MM.1S (cell line): ENCODE measurements at regions not wholly inside any gene's neighbourhood (a gene's known extent, or its start where the extent isn't known, plus 50 kb on each side); places are given as distances from the start of the nearest gene placed in this dataset.

Experiments
- DNase-seq: peaks from one replicate; pipeline ENCODE4 v3.0.0-alpha.2; 2015
- H2AFZ ChIP-seq: fragments of 300-600 bp; sonication (generic); 2 replicates; pipeline ENCODE4 v1.6.0; 2016; ENCODE audit warnings: antibody characterized with exemption, low read length
- H3F3A ChIP-seq: fragments of 300-600 bp; sonication (generic); 2 replicates; pipeline ENCODE4 v1.6.1; 2016; ENCODE audit warnings: mild to moderate bottlenecking, antibody characterized with exemption, low read length, moderate library complexity, mixed read lengths; ENCODE audit not compliant: insufficient read depth
- H3K27ac ChIP-seq: fragments of 300-600 bp; sonication (generic); 2 replicates; pipeline ENCODE4 v1.5.1; 2016; ENCODE audit warnings: mild to moderate bottlenecking, low read length
- H3K27me3 ChIP-seq: fragments of 300-600 bp; sonication (generic); replicated peaks from 2 replicates; pipeline ENCODE4 v1.6.0; 2016; ENCODE audit warnings: low read length; ENCODE audit not compliant: insufficient read depth
- H3K36me3 ChIP-seq: fragments of 300-600 bp; sonication (generic); replicated peaks from 2 replicates; pipeline ENCODE4 v1.6.1; 2016; ENCODE audit warnings: mild to moderate bottlenecking, low read length, mixed read lengths; ENCODE audit not compliant: insufficient read depth
- H3K4me1 ChIP-seq: fragments of 300-600 bp; sonication (generic); 2 replicates; pipeline ENCODE4 v1.6.1; 2016; ENCODE audit warnings: low read length, mixed read lengths
- H3K4me2 ChIP-seq: fragments of 300-600 bp; sonication (generic); 2 replicates; pipeline ENCODE4 v1.6.0; 2016; ENCODE audit warnings: low read depth, low read length
- H3K4me3 ChIP-seq: fragments of 300-600 bp; sonication (generic); 2 replicates; pipeline ENCODE4 v1.5.1; 2016; ENCODE audit warnings: low read length, mixed read lengths
- H3K79me2 ChIP-seq: fragments of 300-600 bp; sonication (generic); 2 replicates; pipeline ENCODE4 v1.6.1; 2016; ENCODE audit warnings: mixed run types, low read length, mixed read lengths
- H3K9ac ChIP-seq: fragments of 300-600 bp; sonication (generic); 2 replicates; pipeline ENCODE4 v1.6.1; 2016; ENCODE audit warnings: low read length, mixed read lengths
- H3K9me2 ChIP-seq: fragments of 300-600 bp; sonication (generic); replicated peaks from 2 replicates; pipeline ENCODE4 v1.6.1; 2016; ENCODE audit warnings: mild to moderate bottlenecking, low read length, mixed read lengths; ENCODE audit not compliant: insufficient read depth
- H3K9me3 ChIP-seq: fragments of 300-600 bp; sonication (generic); replicated peaks from 2 replicates; pipeline ENCODE4 v1.6.1; 2016; ENCODE audit warnings: mild to moderate bottlenecking, low read length, mixed read lengths; ENCODE audit not compliant: insufficient read depth
- H4K20me1 ChIP-seq: fragments of 300-600 bp; sonication (generic); 2 replicates; pipeline ENCODE4 v1.6.1; 2016; ENCODE audit warnings: mild to moderate bottlenecking, low read length, moderate library complexity, mixed read lengths; ENCODE audit not compliant: insufficient read depth
- EZH2 ChIP-seq: fragments of 300-600 bp; sonication (generic); optimal IDR thresholded peaks from 2 replicates; pipeline ENCODE3; 2017; ENCODE audit warnings: low read depth, mild to moderate bottlenecking, antibody characterized with exemption, low read length, mixed read lengths
- EZH2phosphoT487 ChIP-seq: fragments of 300-600 bp; sonication (generic); IDR thresholded peaks from 2 replicates; pipeline ENCODE4 v1.6.1; 2018; ENCODE audit warnings: antibody characterized with exemption, low read length
- TF ChIP-seq, protein P1 (sequence below): fragments of 300-600 bp; sonication (generic); IDR thresholded peaks from 2 replicates; pipeline ENCODE4 v1.5.1; 2016; ENCODE audit warnings: antibody characterized with exemption, low read length, mixed read lengths

DNA sequence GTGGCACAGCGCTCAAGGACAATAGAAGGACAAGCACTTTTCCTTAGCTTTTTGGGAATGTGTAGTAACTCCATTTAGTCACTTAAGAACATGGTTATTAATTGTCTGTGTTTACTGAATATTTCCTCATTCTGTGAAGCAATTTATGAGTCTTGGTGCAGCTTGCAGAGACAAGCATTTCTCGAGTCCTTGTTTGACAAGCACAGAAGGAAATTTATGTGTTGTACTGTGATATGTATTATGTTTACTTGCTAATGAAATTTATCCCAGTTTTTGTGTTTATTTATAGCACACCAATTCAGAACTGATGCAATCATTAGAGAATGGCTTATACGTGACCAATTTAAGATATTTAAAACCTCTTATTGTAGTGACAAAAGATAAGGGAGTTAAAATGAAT lies 168.6 kb downstream of the PRELID2 start:
- peaks cover 5% of the 10 kb centered on the region for H3K4me1 ChIP-seq
- no peak for DNase-seq
- H3K27ac ChIP-seq, result no peak overlapping the region
- H4K20me1 ChIP-seq, result no peaks in the 10 kb centered on the region
- no peak overlapping the region for H3K9ac ChIP-seq
- no peaks in the 10 kb centered on the region for H3K9me3 ChIP-seq
- no peaks in the 10 kb centered on the region for H3K27me3 ChIP-seq
- no peaks in the 10 kb centered on the region for H3F3A ChIP-seq
- no peak overlapping the region for H3K4me3 ChIP-seq
- TF ChIP-seq EZH2 (no peak), EZH2phosphoT487 (no peak)
- TF ChIP-seq, protein P1, sequence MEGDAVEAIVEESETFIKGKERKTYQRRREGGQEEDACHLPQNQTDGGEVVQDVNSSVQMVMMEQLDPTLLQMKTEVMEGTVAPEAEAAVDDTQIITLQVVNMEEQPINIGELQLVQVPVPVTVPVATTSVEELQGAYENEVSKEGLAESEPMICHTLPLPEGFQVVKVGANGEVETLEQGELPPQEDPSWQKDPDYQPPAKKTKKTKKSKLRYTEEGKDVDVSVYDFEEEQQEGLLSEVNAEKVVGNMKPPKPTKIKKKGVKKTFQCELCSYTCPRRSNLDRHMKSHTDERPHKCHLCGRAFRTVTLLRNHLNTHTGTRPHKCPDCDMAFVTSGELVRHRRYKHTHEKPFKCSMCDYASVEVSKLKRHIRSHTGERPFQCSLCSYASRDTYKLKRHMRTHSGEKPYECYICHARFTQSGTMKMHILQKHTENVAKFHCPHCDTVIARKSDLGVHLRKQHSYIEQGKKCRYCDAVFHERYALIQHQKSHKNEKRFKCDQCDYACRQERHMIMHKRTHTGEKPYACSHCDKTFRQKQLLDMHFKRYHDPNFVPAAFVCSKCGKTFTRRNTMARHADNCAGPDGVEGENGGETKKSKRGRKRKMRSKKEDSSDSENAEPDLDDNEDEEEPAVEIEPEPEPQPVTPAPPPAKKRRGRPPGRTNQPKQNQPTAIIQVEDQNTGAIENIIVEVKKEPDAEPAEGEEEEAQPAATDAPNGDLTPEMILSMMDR, result no peak
- H3K9me2 ChIP-seq, result no peaks in the 10 kb centered on the region
- H3K4me2 ChIP-seq, result no peak overlapping the region
- H3K36me3 ChIP-seq, result no peaks in the 10 kb centered on the region
- no peaks in the 10 kb centered on the region for H3K79me2 ChIP-seq
- H2AFZ ChIP-seq, result no peak overlapping the region

DNA sequence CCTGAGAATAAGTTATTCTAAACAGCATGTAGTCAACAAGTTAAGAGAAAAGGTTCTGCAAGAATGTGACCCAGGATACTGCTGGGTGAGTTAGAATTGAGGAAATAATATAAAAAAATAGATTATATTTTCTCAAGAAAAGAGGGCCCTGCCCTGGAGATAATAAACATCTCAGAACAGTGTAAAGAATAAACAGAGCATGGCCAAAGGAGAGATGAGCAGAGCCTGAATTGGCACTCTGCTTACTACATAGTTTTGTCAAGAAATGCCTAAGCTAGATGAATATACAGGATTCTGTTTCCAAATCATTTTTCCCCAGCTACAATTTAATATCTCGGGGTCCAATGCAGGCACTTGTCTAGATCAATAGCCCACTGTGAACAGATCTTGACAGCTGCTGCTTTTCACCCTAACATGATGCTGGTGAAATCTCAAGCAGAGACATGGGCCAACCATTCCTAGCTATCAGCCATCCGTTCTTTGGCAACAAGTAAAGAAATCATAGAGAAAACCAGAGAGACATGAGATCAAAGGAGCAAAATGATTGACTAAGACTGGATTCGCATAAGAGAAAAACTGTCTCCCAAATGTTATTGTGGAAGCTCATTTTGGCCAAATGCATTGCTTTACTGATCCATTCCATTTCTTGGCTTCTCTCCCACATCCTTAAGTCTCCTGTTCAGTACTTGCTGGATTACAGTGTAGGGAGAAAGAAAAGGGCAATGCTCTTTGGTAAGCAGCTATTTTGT lies 173.2 kb downstream of the PRELID2 start:
- no peak overlapping the region for H3K27ac ChIP-seq
- no peaks in the 10 kb centered on the region for H3K79me2 ChIP-seq
- H3K4me3 ChIP-seq, result no peak overlapping the region
- H3K4me1 ChIP-seq, result no peaks in the 10 kb centered on the region
- no peaks in the 10 kb centered on the region for H3K9me3 ChIP-seq
- H3K9ac ChIP-seq, result no peak overlapping the region
- H4K20me1 ChIP-seq, result no peaks in the 10 kb centered on the region
- H3K27me3 ChIP-seq, result no peaks in the 10 kb centered on the region
- no peaks in the 10 kb centered on the region for H3K36me3 ChIP-seq
- H3K4me2 ChIP-seq, result no peak overlapping the region
- no peak for DNase-seq
- H3K9me2 ChIP-seq, result no peaks in the 10 kb centered on the region
- no peak overlapping the region for H2AFZ ChIP-seq
- TF ChIP-seq EZH2phosphoT487, result no peak
- TF ChIP-seq, protein P1, result no peak
- no peak for TF ChIP-seq EZH2
- no peaks in the 10 kb centered on the region for H3F3A ChIP-seq

GRCh38 chr5:145660897-145661640 lies 174.1 kb downstream of the PRELID2 start:
- TF ChIP-seq EZH2phosphoT487 (no peak), EZH2 (no peak)
- TF ChIP-seq, protein P1, result no peak
- no peaks in the 10 kb centered on the region for H3K79me2 ChIP-seq
- DNase-seq, result no peak
- no peaks in the 10 kb centered on the region for H3K9me2 ChIP-seq
- H3K9me3 ChIP-seq, result no peaks in the 10 kb centered on the region
- no peaks in the 10 kb centered on the region for H3K4me1 ChIP-seq
- H4K20me1 ChIP-seq, result no peaks in the 10 kb centered on the region
- H3K4me2 ChIP-seq, result no peak overlapping the region
- no peak overlapping the region for H3K27ac ChIP-seq
- H2AFZ ChIP-seq, result no peak overlapping the region
- no peaks in the 10 kb centered on the region for H3K36me3 ChIP-seq
- H3K27me3 ChIP-seq, result no peaks in the 10 kb centered on the region
- H3K4me3 ChIP-seq, result no peak overlapping the region
- no peak overlapping the region for H3K9ac ChIP-seq
- H3F3A ChIP-seq, result no peaks in the 10 kb centered on the region
